ENCODE measurements at regions not wholly inside any gene's neighbourhood (a gene's known extent, or its start where the extent isn't known, plus 50 kb on each side); places are given as distances from the start of the nearest gene placed in this dataset.

DNA sequence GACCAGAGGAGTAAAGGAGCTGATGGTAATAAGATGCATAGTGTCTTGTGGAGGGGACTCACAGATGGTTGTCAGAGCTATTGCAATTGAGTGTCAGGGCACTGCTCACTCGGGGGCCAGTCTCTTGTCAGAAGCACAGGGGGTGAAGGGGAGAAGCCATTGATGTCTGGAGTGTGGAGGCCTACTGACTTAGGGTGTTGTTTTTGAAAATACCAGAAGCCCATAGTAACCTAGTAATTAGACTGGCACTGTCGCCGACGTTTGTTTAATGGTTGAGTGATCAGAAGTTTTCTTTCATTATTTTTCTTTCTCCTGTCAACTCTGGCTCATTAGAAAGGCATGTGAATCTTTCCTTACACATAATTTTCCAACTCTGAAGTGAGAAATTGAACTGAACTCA is 151.6 kb upstream of the TENM4 start:
- TF ChIP-seq YY1 (IDR thresholded peaks at IDR 0.05; ENCODE audit: insufficient read depth, insufficient read length) (no peak), ZNF274 (IDR thresholded peaks at IDR 0.05; ENCODE audit: low read depth, low read length) (no peak), SUZ12 (IDR thresholded peaks at IDR 0.05; ENCODE audit: extremely low read depth, insufficient read depth, insufficient read length) (no peak)
